Sigmoid colon (tissue), 6 donors: ENCODE measurements at regions not wholly inside any gene's neighbourhood (a gene's known extent, or its start where the extent isn't known, plus 50 kb on each side); places are given as distances from the start of the nearest gene placed in this dataset.

Source experiments
- DNase-seq: peaks from one replicate; pipeline ENCODE4 v3.0.0-alpha.2; 2019
- H3K27ac ChIP-seq, 4 donors: fragments of 200-600 bp; sonication (generic); one replicate each; pipeline ENCODE4 v1.5.1; 2016 to 2019; ENCODE audit warnings: mild to moderate bottlenecking in 1 of 4
- H3K27me3 ChIP-seq, 3 donors: fragments of 200-600 bp; sonication (generic); one replicate each; pipeline ENCODE4 v1.5.1; 2019; ENCODE audit warnings: mild to moderate bottlenecking in 1 of 3
- H3K36me3 ChIP-seq, 4 donors: fragments of 200-600 bp; sonication (generic); one replicate each; pipeline ENCODE4 v1.5.1; 2016 to 2019
- H3K4me1 ChIP-seq, 4 donors: fragments of 200-600 bp; sonication (generic); one replicate each; pipeline ENCODE4 v1.5.1; 2017 to 2019
- H3K4me3 ChIP-seq, 4 donors: fragments of 200-600 bp; sonication (generic); one replicate each; pipeline ENCODE4 v1.5.1; 2017 to 2019; ENCODE audit warnings: mild to moderate bottlenecking in 2 of 4, moderate library complexity in 1 of 4
- H3K9me3 ChIP-seq, 4 donors: fragments of 200-600 bp in 3 of 4; sonication (generic) in 3 of 4; one replicate each; pipeline versions ENCODE4 v1.5.1 to v1.6.1; 2013 to 2019
- CTCF ChIP-seq, 4 experiments: fragments of 450-650 bp in 3 of 4; fragments of 200-600 bp in 1 of 4; IDR thresholded peaks; one replicate each; pipeline ENCODE4 v1.5.1; 2016 to 2019; ENCODE audit warnings: antibody characterized with exemption in 4 of 4, mild to moderate bottlenecking in 3 of 4, moderate library complexity in 2 of 4
- EP300 ChIP-seq, 4 donors: sonication (generic); formaldehyde crosslinking; IDR thresholded peaks; one replicate each; pipeline ENCODE4 v1.6.1; 2017; ENCODE audit warnings: antibody characterized with exemption in 4 of 4
- POLR2A ChIP-seq, 2 donors: fragments of 450-650 bp; IDR thresholded peaks; one replicate each; pipeline ENCODE4 v1.6.1; 2016; ENCODE audit warnings: antibody characterized with exemption in 2 of 2, mild to moderate bottlenecking in 2 of 2, moderate library complexity in 2 of 2
- POLR2AphosphoS5 ChIP-seq, 4 donors: sonication (generic); formaldehyde crosslinking; IDR thresholded peaks; one replicate each; pipeline ENCODE4 v1.6.1; 2017; ENCODE audit warnings: antibody characterized with exemption in 4 of 4
- WGBS, 2 donors: extraction: QIAGEN DNeasy Blood & Tissue Kit; methylation state at CpG; one replicate each; pipeline ENCODE4 v1.1.7; 2013; 5-methylcytosine and 5-hydroxymethylcytosine counted together
- intact Hi-C: fragments of 100-400 bp; cut with DNase I; formaldehyde crosslinking; loops from one replicate; pipeline ENCODE4 v1.15.1; 2023
- donor health status: healthy with polysubstance abuse.
- donor health status: healthy.

- 40 to 64% methylated on average over 2 of the region's 2 CpGs for WGBS, 2 donors
- no peaks in the 10 kb centered on the region for H3K27me3 ChIP-seq
- no peaks in the 10 kb centered on the region for H3K36me3 ChIP-seq
- H3K4me1 ChIP-seq = no peaks in the 10 kb centered on the region
- intact Hi-C loops = no loop called here
- no peak overlapping the region for H3K4me3 ChIP-seq
- no peak for DNase-seq
- TF ChIP-seq EP300 (IDR thresholded peaks at IDR 0.05) (no peak), POLR2AphosphoS5 (IDR thresholded peaks at IDR 0.05) (no peak), CTCF (IDR thresholded peaks at IDR 0.05) (no peak), POLR2A (IDR thresholded peaks at IDR 0.05) (no peak)
- no peak overlapping the region for H3K27ac ChIP-seq
- H3K9me3 ChIP-seq = no peaks in the 10 kb centered on the region
Observed at GRCh38 chr4:34732176-34732950, 1512.0 kb downstream of the ARAP2 start.

GRCh38 chr4:34733185-34733941, 1511.0 kb downstream of the ARAP2 start:
- DNase-seq = no peak
- Histone ChIP-seq H3K27me3 (no peaks in the 10 kb centered on the region), H3K4me1 (no peaks in the 10 kb centered on the region), H3K36me3 (no peaks in the 10 kb centered on the region), H3K9me3 (no peaks in the 10 kb centered on the region), H3K4me3 (no peak overlapping the region), H3K27ac (no peak overlapping the region)
- TF ChIP-seq POLR2A (IDR thresholded peaks at IDR 0.05) = no peak
- TF ChIP-seq POLR2AphosphoS5 (IDR thresholded peaks at IDR 0.05) = no peak
- TF ChIP-seq CTCF (IDR thresholded peaks at IDR 0.05) = no peak
- 30 to 69% methylated on average over 10 of the region's 10 CpGs for WGBS, 2 donors
- intact Hi-C loops = no loop called here

- Histone ChIP-seq H3K4me3 (no peak overlapping the region), H3K36me3 (no peaks in the 10 kb centered on the region), H3K4me1 (no peaks in the 10 kb centered on the region), H3K27ac (no peak overlapping the region), H3K27me3 (no peaks in the 10 kb centered on the region), H3K9me3 (no peaks in the 10 kb centered on the region)
- intact Hi-C loops = no loop called here
- TF ChIP-seq POLR2A (IDR thresholded peaks at IDR 0.05) = no peak
- no peak for TF ChIP-seq POLR2AphosphoS5 (IDR thresholded peaks at IDR 0.05)
- no peak for TF ChIP-seq EP300 (IDR thresholded peaks at IDR 0.05)
- TF ChIP-seq CTCF (IDR thresholded peaks at IDR 0.05) = no peak
- no peak for DNase-seq
- 81 to 89% methylated on average over 1 of the region's 1 CpG for WGBS, 2 donors
Observed at GRCh38 chr4:34766935-34767334, 1477.4 kb downstream of the ARAP2 start.

- Histone ChIP-seq H3K27me3 (no peaks in the 10 kb centered on the region), H3K27ac (no peak overlapping the region), H3K9me3 (no peaks in the 10 kb centered on the region), H3K36me3 (no peaks in the 10 kb centered on the region), H3K4me1 (no peaks in the 10 kb centered on the region), H3K4me3 (no peak overlapping the region)
- no peak for DNase-seq
- intact Hi-C loops = no loop called here
- 75 to 79% methylated on average over 2 of the region's 2 CpGs for WGBS, 2 donors
- TF ChIP-seq CTCF (IDR thresholded peaks at IDR 0.05) (no peak), POLR2AphosphoS5 (IDR thresholded peaks at IDR 0.05) (no peak), EP300 (IDR thresholded peaks at IDR 0.05) (no peak), POLR2A (IDR thresholded peaks at IDR 0.05) (no peak)
Observed at GRCh38 chr4:34767407-34767806, 1476.9 kb downstream of the ARAP2 start.
